HG02870 (cell line): ENCODE measurements at regions not wholly inside any gene's neighbourhood (a gene's known extent, or its start where the extent isn't known, plus 50 kb on each side); places are given as distances from the start of the nearest gene placed in this dataset.

Experiments used
- ATAC-seq: cut with Tn5 transposase; IDR thresholded peaks from one replicate; pipeline ENCODE4 v1.9.1; 2021; ENCODE audit warnings: mild to moderate bottlenecking, moderate library complexity; ENCODE audit not compliant: unreplicated experiment

DNA sequence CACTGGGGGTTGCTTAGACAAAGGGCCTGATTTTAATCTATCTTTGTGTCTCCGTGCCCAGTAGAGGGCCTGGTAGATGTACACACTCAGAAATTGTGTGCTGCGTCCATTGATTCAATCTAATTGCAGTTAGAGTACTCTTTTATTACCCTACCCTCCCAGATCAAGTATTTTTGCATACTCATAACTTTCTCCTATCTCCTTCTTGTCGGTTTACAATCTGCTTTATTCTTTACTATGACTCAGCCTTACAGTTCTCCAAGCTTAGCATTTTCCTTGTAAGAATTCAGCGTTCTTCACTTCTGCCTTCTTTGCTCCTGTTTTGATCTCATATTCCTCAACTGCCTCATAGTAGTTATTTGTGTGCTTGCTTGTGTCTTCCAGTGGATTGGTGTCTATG, 124.5 kb upstream of the ARRDC4 start:
- no peak for ATAC-seq

DNA sequence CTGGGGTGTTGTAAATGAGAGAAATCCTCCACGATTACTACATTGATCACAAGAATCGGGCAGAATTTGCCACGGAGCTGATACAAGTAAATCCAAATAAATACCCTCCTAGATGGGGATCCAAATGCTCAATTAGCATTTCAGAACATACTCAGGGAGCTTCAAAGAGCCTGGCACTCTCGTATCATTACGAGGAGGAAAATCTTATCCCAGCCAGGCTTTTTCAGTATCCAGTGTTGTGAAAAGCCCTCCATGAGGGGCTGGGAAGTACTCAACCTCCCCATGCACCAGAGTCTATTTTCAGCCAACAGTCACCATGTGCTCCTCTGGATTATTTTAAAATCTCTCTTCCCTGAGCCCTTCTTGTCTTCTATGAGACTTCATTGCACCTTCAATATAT, 122.6 kb upstream of the ARRDC4 start:
- no peak for ATAC-seq

DNA sequence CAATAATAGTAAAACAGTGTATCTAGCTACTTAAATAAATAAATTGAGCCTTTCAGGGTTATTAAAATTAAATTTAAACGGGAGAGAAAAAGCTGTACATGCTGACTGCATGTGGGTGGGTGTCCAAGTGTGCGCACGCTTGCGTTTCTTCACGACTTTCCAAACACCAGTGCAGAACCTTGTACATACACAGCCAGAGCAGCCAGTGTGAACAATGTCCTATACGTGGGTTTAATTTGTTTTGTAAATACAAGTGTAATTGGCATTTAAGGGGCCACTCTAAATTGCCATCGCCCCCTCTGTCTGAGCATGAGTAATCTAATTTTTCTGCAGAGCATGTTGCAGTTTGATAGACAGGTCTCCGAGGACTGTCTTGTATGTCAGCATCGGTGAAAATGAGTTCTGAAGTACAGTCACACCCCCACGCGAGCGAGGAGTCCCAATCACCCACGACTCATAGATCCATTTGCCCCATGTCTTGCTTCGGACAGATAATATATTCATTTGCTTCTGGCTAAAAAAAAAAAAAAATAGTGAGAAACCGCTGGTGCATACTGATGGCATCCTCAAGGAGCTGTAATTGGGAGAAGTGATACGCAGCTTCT, 121.8 kb upstream of the ARRDC4 start:
- ATAC-seq = no peak

GRCh38 chr15:97840501-97840900, 120.0 kb upstream of the ARRDC4 start:
- ATAC-seq = no peak

DNA sequence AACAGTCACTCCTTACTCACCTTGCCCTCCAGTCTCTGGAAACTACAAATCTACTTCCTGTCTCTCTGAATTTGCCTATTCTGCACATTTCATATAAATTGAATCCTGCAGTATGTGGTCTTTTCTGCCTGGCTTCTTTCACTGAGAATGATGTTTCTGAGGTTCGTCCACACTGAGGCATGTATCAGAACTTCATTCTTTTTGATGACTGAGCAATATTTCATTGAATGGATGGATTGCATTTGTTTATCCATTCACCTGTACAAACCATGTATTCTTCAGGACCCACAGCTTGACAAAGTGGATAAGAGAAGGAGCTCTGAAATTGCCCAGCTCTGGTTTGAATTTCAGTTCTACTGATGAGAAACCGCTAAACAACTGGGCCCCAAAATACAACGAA, 118.9 kb upstream of the ARRDC4 start:
- ATAC-seq = no peak

DNA sequence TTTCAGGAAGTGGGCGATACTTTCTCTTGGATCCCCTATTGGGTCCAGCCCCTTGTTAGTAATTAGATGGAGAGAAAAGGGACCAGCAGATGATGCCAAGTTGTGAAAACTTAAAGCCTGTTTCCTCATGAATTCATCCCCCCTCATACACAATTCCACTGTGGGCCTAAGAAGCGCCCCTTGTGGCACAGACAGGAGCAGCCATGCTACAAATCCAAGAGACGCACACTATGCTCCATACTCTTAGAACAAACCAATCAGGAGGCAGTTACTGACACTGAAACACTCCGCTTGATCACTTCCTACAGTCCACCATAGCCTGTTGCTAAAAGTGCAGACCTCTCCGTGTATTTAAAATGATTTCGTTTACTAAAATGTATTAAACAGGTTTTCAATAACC, 111.3 kb upstream of the ARRDC4 start:
- ATAC-seq = no peak

DNA sequence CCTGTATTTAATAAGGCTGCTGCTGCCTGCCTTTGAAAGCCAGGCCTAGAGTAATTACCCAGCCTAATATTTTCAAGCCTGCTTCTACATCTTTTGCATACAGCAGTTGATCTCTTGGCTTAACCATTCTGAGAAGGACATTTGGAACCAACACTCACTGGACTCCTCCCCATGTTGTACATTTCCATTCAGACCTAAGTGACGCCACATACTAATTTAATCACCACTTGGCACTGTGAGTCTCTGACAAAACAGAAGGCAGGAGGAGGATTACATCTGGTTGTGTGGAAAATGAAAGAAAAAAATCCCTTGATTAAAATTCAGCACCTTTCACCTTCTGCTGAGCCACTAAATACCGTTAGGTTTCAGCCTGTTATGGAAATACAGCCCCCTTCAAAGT, 102.2 kb upstream of the ARRDC4 start:
- no peak for ATAC-seq

- ATAC-seq = no peak
Measured at GRCh38 chr15:97861529-97862260, 98.8 kb upstream of the ARRDC4 start.

GRCh38 chr15:97866959-97867358, 93.5 kb upstream of the ARRDC4 start:
- ATAC-seq = no peak

DNA sequence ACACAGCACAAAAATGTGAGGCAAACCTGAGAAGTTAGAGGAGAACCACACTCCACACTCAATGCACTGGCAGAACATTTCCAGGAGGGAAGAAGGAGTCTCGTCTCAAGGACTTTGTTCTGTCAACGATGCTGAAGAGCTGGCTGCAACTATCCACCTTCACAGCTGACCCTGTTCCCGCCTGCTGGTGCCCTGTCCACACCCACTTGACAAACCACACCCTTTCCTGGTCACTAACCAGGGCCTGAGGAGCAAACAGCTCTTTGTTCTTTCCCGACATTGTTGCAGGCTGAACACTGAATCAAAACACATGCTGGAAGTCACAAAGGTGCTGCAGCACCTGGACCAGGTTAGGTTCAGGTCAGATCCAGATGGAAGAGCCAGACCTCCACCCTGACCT, 92.6 kb upstream of the ARRDC4 start:
- no peak for ATAC-seq

DNA sequence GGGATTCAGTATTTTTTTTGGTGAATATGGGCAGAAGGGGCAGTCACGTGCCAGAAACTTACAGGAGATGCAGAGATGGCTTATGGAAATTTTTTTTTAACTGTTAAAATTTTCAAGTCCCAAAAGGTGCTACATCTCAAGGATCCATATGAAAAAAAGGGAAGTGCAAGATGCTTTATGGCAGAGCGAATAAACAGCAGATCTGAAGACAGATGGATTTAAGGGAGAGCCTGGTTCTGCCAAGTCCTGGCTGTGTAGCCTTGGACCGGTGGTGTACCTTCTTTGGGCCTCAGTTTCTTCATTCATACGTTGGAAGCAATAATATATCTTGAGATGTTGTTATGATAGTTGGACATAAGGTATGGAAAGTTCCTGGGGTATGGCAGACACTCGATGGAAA, 91.5 kb upstream of the ARRDC4 start:
- ATAC-seq = no peak

GRCh38 chr15:97870771-97871170, 89.7 kb upstream of the ARRDC4 start:
- ATAC-seq = no peak

DNA sequence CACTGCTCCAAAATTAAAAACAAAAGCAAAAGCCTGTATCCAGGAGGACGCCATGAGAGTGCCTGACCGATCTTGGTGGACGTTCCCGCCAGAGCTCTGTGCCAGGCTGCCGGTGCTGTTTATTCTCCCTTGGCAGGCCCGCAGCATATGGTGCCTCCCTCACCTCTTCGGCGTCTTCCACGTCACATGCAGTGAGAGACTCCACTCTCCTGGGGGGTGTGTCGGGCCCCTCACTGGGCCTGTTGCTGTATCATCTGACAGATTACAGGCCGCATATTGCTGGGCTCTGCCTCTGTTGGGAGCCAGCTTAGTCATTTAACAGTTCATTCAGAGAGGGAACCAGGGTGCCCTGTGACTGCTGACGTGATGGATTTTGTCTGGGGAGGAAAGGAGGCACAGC, 86.4 kb upstream of the ARRDC4 start:
- ATAC-seq = no peak

DNA sequence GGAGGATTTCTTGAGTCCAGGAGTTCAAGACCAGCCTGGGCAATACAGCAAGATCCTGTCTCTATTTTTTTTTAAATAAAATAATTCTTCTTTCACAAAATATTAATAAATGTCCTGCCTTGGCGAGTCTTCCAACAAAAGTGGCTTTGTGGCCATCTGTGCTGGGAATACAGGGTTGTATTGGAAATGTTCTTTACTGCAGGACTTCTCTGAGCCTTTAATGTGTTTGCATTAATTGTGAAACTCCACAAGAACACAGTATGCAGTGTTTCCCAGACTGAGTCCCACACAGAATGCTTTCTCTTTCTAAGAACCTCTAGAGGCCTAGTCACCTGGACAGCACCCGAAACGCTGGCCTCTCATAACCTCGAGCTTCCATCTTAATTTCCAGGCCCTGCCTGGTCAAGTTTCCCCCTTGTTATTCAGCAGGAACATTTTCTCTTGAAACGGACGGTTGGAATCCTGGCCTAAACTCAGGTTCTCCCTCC, 85.4 kb upstream of the ARRDC4 start:
- ATAC-seq = no peak

- no peak for ATAC-seq
Measured at GRCh38 chr15:97875513-97876280, 84.8 kb upstream of the ARRDC4 start.

DNA sequence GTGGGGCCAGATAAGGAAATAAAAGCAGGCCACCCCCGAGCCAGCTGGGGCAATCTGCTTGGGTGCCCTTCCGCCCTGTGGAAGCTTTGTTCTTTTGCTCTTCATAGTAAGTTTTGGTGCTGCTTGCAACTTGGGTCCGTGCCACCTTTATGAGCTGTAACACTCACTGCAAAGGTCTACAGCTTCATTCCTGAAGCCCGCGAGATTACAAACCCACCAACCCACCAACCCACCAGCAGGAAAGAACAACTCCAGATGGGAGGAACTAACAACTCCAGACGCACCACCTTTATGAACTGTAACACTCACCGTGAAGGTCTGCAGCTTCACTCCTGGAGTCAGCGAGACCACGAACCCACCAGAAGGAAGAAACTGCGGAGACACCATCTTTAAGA, 84.2 kb upstream of the ARRDC4 start:
- no peak for ATAC-seq

- no peak for ATAC-seq
Measured at GRCh38 chr15:97881346-97881965, 79.0 kb upstream of the ARRDC4 start.

DNA sequence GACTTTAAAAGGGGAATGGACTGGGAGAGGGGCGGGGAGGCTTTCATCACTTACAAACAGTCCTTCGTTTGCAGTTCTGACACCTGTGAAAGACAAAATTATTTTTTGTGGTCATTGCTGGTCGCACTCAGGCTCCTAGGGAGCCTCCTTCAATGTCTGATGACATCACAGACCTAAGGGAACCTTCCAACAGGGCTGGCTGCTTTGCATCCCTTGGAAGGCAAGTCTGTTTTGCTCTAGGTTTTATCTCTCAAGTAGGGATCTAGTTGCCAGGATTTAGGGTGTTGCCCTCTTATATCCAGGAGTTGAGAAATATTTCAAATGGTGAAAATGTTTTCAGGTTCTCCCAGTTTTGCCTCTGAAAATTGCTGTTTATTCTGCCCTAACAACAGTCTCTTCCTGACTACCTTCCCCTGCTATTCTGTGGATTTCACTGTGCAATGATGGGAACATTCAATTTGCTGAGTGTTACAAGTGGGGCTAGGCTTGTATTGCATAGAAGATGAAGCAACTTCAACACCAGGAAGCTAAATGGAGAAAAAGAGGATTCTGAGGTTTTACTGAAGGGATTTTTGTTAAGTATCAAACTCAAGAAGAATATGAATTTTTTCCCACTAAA, 75.9 kb upstream of the ARRDC4 start:
- no peak for ATAC-seq

- no peak for ATAC-seq
Measured at GRCh38 chr15:97890307-97890706, 70.2 kb upstream of the ARRDC4 start.

DNA sequence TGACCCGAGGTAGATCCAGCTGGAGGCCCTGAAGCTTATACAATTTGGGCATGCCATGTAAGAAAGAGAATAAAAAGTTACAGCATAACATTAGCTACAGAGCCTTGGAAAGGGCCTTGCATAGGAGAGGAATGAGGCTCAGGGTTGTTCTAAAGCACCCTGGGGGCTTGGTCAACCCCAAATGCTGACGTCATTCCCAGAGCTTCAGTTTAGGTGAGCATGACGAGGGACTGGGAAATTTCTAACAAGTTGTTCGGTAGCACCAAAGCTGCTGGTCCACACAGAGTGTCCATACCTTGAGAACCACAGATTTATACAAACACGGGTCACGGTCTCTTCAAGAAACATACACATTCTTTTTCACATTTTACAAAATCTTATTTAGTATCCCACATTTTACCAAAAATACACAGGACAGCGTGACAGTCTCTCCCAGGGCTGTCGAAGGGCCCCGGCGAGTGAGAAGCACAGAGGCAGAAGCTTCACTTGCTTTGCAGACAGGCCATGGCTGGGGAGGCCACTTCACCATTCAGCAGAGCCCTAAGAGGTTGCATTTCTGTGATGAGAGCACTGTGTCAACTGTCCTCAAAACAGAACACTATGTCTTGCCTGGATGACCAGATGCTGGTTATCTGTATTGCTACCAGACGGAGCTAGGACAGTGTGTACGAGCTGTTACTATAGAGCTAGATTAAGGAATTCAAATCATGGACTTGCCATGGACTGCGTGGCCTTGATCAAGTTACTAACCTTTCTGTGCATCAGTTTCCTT, 68.2 kb upstream of the ARRDC4 start:
- ATAC-seq = no peak
